ENCODE measurements at regions not wholly inside any gene's neighbourhood (a gene's known extent, or its start where the extent isn't known, plus 50 kb on each side); places are given as distances from the start of the nearest gene placed in this dataset.
A peak's percentile ranks its signal among the peaks of the same experiment; 100 is the strongest.

GRCh38 chr13:38415233-38415632 is 65.6 kb downstream of the UFM1 start:
- H2AFZ ChIP-seq (ENCODE audit: low read length) = no peak overlapping the region
- H3K27me3 ChIP-seq (ENCODE audit: insufficient read depth, low read length) = no peaks in the 10 kb centered on the region
- H3K27ac ChIP-seq (ENCODE audit: low read depth, low read length) = no peak overlapping the region
- H3K4me2 ChIP-seq (ENCODE audit: insufficient read depth, low read length) = no peak overlapping the region
- no peaks in the 10 kb centered on the region for H3K4me1 ChIP-seq (ENCODE audit: insufficient read depth, low read length)
- no peak for TF ChIP-seq CTCF (IDR thresholded peaks at IDR 0.05; ENCODE audit: extremely low read depth, low read depth, low read length)
- no peaks in the 10 kb centered on the region for H3K9me3 ChIP-seq (ENCODE audit: low read depth, low read length)
- no peaks in the 10 kb centered on the region for H4K20me1 ChIP-seq (ENCODE audit: insufficient read depth, low read length)
- no peak for DNase-seq (ENCODE audit: insufficient read length, low spot score, missing footprints)
- H3K36me3 ChIP-seq (ENCODE audit: insufficient read depth, low read length) = no peaks in the 10 kb centered on the region
- H3K79me2 ChIP-seq (ENCODE audit: insufficient read depth, low read length) = no peaks in the 10 kb centered on the region
- H3K4me3 ChIP-seq (ENCODE audit: insufficient read depth, low read length) = no peak overlapping the region

GRCh38 chr13:38417241-38417640 is 67.6 kb downstream of the UFM1 start:
- Histone ChIP-seq H3K9me3 (ENCODE audit: low read depth, low read length) (no peaks in the 10 kb centered on the region), H3K4me3 (ENCODE audit: insufficient read depth, low read length) (no peak overlapping the region), H3K36me3 (ENCODE audit: insufficient read depth, low read length) (no peaks in the 10 kb centered on the region), H3K27me3 (ENCODE audit: insufficient read depth, low read length) (no peaks in the 10 kb centered on the region), H3K27ac (ENCODE audit: low read depth, low read length) (no peak overlapping the region), H3K4me1 (ENCODE audit: insufficient read depth, low read length) (no peaks in the 10 kb centered on the region), H3K79me2 (ENCODE audit: insufficient read depth, low read length) (no peaks in the 10 kb centered on the region), H3K4me2 (ENCODE audit: insufficient read depth, low read length) (no peak overlapping the region), H4K20me1 (ENCODE audit: insufficient read depth, low read length) (no peaks in the 10 kb centered on the region), H2AFZ (ENCODE audit: low read length) (no peak overlapping the region)
- no peak for TF ChIP-seq CTCF (IDR thresholded peaks at IDR 0.05; ENCODE audit: extremely low read depth, low read depth, low read length)
- DNase-seq (ENCODE audit: insufficient read length, low spot score, missing footprints) = no peak

GRCh38 chr13:38417727-38418126 is 68.1 kb downstream of the UFM1 start:
- H3K79me2 ChIP-seq (ENCODE audit: insufficient read depth, low read length) = no peaks in the 10 kb centered on the region
- H3K9me3 ChIP-seq (ENCODE audit: low read depth, low read length) = no peaks in the 10 kb centered on the region
- H2AFZ ChIP-seq (ENCODE audit: low read length) = no peak overlapping the region
- H3K4me2 ChIP-seq (ENCODE audit: insufficient read depth, low read length) = no peak overlapping the region
- DNase-seq (ENCODE audit: insufficient read length, low spot score, missing footprints) = no peak
- H4K20me1 ChIP-seq (ENCODE audit: insufficient read depth, low read length) = no peaks in the 10 kb centered on the region
- TF ChIP-seq CTCF (IDR thresholded peaks at IDR 0.05; ENCODE audit: extremely low read depth, low read depth, low read length) = peak; percentile 42
- H3K27me3 ChIP-seq (ENCODE audit: insufficient read depth, low read length) = no peaks in the 10 kb centered on the region
- H3K4me1 ChIP-seq (ENCODE audit: insufficient read depth, low read length) = no peaks in the 10 kb centered on the region
- H3K27ac ChIP-seq (ENCODE audit: low read depth, low read length) = no peak overlapping the region
- no peak overlapping the region for H3K4me3 ChIP-seq (ENCODE audit: insufficient read depth, low read length)
- no peaks in the 10 kb centered on the region for H3K36me3 ChIP-seq (ENCODE audit: insufficient read depth, low read length)

GRCh38 chr13:38418286-38418685 is 68.6 kb downstream of the UFM1 start:
- H3K36me3 ChIP-seq (ENCODE audit: insufficient read depth, low read length) = no peaks in the 10 kb centered on the region
- no peaks in the 10 kb centered on the region for H3K4me1 ChIP-seq (ENCODE audit: insufficient read depth, low read length)
- H3K4me3 ChIP-seq (ENCODE audit: insufficient read depth, low read length) = no peak overlapping the region
- H3K9me3 ChIP-seq (ENCODE audit: low read depth, low read length) = no peaks in the 10 kb centered on the region
- TF ChIP-seq CTCF (IDR thresholded peaks at IDR 0.05; ENCODE audit: extremely low read depth, low read depth, low read length) = no peak
- no peak overlapping the region for H3K4me2 ChIP-seq (ENCODE audit: insufficient read depth, low read length)
- H3K79me2 ChIP-seq (ENCODE audit: insufficient read depth, low read length) = no peaks in the 10 kb centered on the region
- no peak for DNase-seq (ENCODE audit: insufficient read length, low spot score, missing footprints)
- no peaks in the 10 kb centered on the region for H4K20me1 ChIP-seq (ENCODE audit: insufficient read depth, low read length)
- H2AFZ ChIP-seq (ENCODE audit: low read length) = no peak overlapping the region
- H3K27ac ChIP-seq (ENCODE audit: low read depth, low read length) = no peak overlapping the region
- H3K27me3 ChIP-seq (ENCODE audit: insufficient read depth, low read length) = no peaks in the 10 kb centered on the region

All from osteoblast (primary cell).